Neuron (in vitro differentiated cells): ENCODE measurements at regions not wholly inside any gene's neighbourhood (a gene's known extent, or its start where the extent isn't known, plus 50 kb on each side); places are given as distances from the start of the nearest gene placed in this dataset.

ENCODE experiments used
- H2AFZ ChIP-seq: one replicate; pipeline ENCODE4 v1.6.1; 2013; ENCODE audit warnings: low read depth, mild to moderate bottlenecking, inconsistent platforms, low read length, moderate library complexity
- H3K27me3 ChIP-seq: one replicate; pipeline ENCODE4 v1.6.1; 2013; ENCODE audit warnings: low read length; ENCODE audit not compliant: insufficient read depth
- H3K36me3 ChIP-seq: one replicate; pipeline ENCODE4 v1.6.1; 2013; ENCODE audit warnings: low read length; ENCODE audit not compliant: insufficient read depth
- H3K4me1 ChIP-seq: one replicate; pipeline ENCODE4 v1.6.1; 2013; ENCODE audit warnings: low read length; ENCODE audit not compliant: insufficient read depth
- H3K4me3 ChIP-seq: 2 replicates; pipeline ENCODE4 v1.5.1; 2013; ENCODE audit warnings: mild to moderate bottlenecking, low read length, moderate library complexity
- H3K9me3 ChIP-seq: one replicate; pipeline ENCODE4 v1.6.1; 2013; ENCODE audit warnings: low read length

DNA sequence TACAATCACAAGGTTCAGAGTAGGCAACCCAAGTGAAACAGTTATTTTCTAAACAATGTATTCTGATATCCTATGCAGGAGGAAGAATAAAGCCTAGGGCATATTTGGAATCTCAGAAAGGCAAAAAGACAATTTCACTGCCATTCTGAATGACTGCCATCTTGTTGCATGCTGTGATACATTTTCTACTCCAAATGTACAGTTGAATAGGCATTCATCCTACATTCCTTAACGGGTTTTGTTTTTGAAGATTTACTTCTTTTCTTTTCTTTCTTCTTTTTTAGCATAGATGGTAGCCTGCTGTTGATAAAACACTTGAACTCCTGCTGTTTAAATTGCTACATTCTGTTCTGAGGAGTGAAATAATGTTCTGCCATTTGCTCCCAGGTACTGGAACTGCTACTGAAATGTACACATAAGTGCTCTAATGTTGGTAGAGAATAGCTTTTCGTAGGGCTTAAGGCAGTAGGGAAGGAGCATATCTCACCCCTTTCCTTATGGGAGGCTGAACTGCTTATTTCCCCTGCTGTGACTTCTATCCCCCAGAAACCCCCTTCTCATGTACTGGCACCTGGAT is 506.8 kb downstream of the DNAJB9 start:
- Histone ChIP-seq H3K4me3 (no peak overlapping the region), H3K36me3 (no peaks in the 10 kb centered on the region), H3K9me3 (no peaks in the 10 kb centered on the region), H2AFZ (no peak overlapping the region), H3K27me3 (no peaks in the 10 kb centered on the region), H3K4me1 (no peaks in the 10 kb centered on the region)

- Histone ChIP-seq H3K27me3 (no peaks in the 10 kb centered on the region), H3K36me3 (no peaks in the 10 kb centered on the region), H3K4me3 (no peak overlapping the region), H3K9me3 (no peaks in the 10 kb centered on the region), H3K4me1 (no peaks in the 10 kb centered on the region), H2AFZ (no peak overlapping the region)
These were observed 521.4 kb downstream of the DNAJB9 start for GRCh38 chr7:109091042-109091441.

GRCh38 chr7:109092268-109092667 is 522.6 kb downstream of the DNAJB9 start:
- no peaks in the 10 kb centered on the region for H3K27me3 ChIP-seq
- H3K4me3 ChIP-seq, result no peak overlapping the region
- H3K4me1 ChIP-seq, result no peaks in the 10 kb centered on the region
- H3K9me3 ChIP-seq, result no peaks in the 10 kb centered on the region
- no peaks in the 10 kb centered on the region for H3K36me3 ChIP-seq
- H2AFZ ChIP-seq, result no peak overlapping the region

DNA sequence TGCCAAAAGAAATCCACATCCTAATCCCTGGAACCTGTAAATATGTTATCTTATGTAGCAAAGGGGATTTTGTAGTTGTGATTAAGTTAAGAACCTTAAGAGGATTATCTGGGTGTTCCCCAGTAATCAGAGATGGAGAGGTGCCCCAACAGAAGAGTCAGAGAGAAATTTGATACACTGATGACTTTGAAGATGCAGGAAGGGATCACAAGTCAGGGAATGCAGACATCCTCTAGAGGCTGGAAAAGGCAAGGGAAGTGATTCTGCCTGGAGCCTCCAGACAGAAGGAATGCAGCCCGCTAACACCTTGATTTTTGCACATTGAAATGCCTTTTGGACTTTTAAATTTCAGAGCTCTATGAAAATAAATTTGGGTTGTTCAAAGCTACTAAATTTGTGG is 531.7 kb downstream of the DNAJB9 start:
- Histone ChIP-seq H3K9me3 (no peaks in the 10 kb centered on the region), H3K36me3 (no peaks in the 10 kb centered on the region), H3K27me3 (no peaks in the 10 kb centered on the region), H3K4me1 (no peaks in the 10 kb centered on the region), H3K4me3 (no peak overlapping the region), H2AFZ (no peak overlapping the region)

- no peak overlapping the region for H3K4me3 ChIP-seq
- H3K9me3 ChIP-seq, result no peaks in the 10 kb centered on the region
- no peaks in the 10 kb centered on the region for H3K4me1 ChIP-seq
- no peak overlapping the region for H2AFZ ChIP-seq
- H3K36me3 ChIP-seq, result no peaks in the 10 kb centered on the region
- no peaks in the 10 kb centered on the region for H3K27me3 ChIP-seq
These were observed 539.9 kb downstream of the DNAJB9 start for GRCh38 chr7:109109558-109109957.

- H2AFZ ChIP-seq, result no peak overlapping the region
- H3K27me3 ChIP-seq, result no peaks in the 10 kb centered on the region
- no peaks in the 10 kb centered on the region for H3K4me1 ChIP-seq
- H3K36me3 ChIP-seq, result no peaks in the 10 kb centered on the region
- no peak overlapping the region for H3K4me3 ChIP-seq
- no peaks in the 10 kb centered on the region for H3K9me3 ChIP-seq
These were observed 541.4 kb downstream of the DNAJB9 start for GRCh38 chr7:109111086-109111485.

DNA sequence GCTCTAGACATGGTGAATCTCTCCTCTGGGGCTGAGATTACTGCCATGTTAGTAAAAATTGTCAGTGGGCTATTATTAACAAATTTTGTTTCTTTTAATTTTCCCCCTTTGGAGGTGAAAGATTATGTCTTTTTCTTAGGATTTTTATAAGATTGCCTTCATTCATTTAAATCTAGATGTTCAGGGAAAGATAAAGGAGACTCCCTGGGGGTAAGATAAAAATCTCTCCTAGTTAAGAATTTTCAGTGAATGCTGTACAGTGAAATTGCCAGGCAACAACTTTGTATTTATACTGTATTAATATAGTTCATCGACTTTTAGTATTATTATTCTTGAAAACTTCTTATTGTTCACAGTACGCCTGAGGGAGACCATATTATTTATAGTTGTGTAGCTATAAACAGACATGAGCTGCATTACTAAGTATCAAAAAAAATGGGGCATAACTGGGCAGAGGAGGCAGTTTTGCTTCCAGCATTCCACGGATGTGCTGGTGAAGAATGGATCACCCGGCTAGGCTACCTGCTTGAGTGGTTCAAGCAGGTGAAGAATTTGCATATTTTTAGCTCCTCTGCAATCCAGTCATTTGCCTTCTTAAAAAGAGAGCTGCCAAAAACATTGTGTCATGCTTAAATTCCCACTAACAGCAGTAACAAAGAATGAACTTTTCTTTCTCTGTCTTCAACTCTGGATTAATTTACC is 552.1 kb downstream of the DNAJB9 start:
- no peaks in the 10 kb centered on the region for H3K36me3 ChIP-seq
- no peaks in the 10 kb centered on the region for H3K27me3 ChIP-seq
- no peaks in the 10 kb centered on the region for H3K9me3 ChIP-seq
- H2AFZ ChIP-seq, result no peak overlapping the region
- H3K4me3 ChIP-seq, result no peak overlapping the region
- H3K4me1 ChIP-seq, result peaks cover 14% of the 10 kb centered on the region

DNA sequence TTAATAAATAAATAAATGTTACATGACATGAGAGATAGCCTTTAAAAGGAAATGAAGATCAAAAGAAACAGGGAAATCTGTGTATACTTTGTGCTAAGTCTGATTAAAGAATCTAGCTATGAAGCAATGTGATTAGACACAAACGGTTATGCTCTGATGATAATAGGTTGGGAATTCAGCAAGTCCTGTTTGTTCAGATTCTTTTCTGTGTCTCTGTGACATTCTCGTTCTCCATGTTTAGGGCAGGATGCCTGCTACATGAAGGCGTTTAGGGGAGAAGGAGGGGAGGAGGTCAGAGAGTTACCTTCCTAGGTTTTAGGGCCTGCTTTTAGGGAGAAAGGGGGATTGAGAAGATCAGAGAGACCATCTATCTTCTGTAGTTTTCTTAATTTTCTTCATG is 555.3 kb downstream of the DNAJB9 start:
- Histone ChIP-seq H3K27me3 (no peaks in the 10 kb centered on the region), H3K36me3 (no peaks in the 10 kb centered on the region), H3K4me3 (no peak overlapping the region), H2AFZ (no peak overlapping the region), H3K9me3 (no peaks in the 10 kb centered on the region), H3K4me1 (peaks cover 22% of the 10 kb centered on the region)

- no peaks in the 10 kb centered on the region for H3K9me3 ChIP-seq
- no peaks in the 10 kb centered on the region for H3K36me3 ChIP-seq
- peak overlapping the region; percentile 4 for H2AFZ ChIP-seq
- H3K4me1 ChIP-seq, result peaks cover 22% of the 10 kb centered on the region
- H3K27me3 ChIP-seq, result no peaks in the 10 kb centered on the region
- H3K4me3 ChIP-seq, result no peak overlapping the region
These were observed 556.9 kb downstream of the DNAJB9 start for GRCh38 chr7:109126404-109127050.

GRCh38 chr7:109127145-109127544 is 557.5 kb downstream of the DNAJB9 start:
- Histone ChIP-seq H3K4me1 (peaks cover 22% of the 10 kb centered on the region), H3K9me3 (no peaks in the 10 kb centered on the region), H2AFZ (peak overlapping the region; percentile 4), H3K27me3 (no peaks in the 10 kb centered on the region), H3K4me3 (no peak overlapping the region), H3K36me3 (no peaks in the 10 kb centered on the region)

DNA sequence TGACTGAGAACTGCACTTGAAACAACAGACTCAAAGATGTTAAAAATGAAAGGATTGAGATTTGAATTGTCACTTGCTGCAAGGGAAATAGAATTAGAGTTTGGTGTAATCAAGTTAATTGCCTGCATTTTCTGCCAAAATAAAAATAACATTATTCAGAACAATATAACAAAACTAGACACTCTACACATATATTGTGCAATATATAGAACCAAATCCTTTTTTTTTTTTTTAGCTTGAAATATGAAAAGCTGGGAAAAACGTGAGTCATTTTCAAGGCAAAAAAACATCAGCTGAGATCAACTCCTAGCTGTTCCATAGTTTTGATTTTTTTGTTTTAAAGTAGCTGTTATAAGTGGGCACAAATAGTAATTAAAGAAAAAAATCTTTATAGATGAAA is 561.5 kb downstream of the DNAJB9 start:
- Histone ChIP-seq H3K4me3 (no peak overlapping the region), H3K4me1 (peaks cover 13% of the 10 kb centered on the region), H3K9me3 (peaks cover 10% of the 10 kb centered on the region), H2AFZ (no peak overlapping the region), H3K27me3 (no peaks in the 10 kb centered on the region), H3K36me3 (no peaks in the 10 kb centered on the region)

- Histone ChIP-seq H3K36me3 (no peaks in the 10 kb centered on the region), H2AFZ (no peak overlapping the region), H3K27me3 (no peaks in the 10 kb centered on the region), H3K9me3 (peaks cover 10% of the 10 kb centered on the region), H3K4me3 (no peak overlapping the region), H3K4me1 (no peaks in the 10 kb centered on the region)
These were observed 567.2 kb downstream of the DNAJB9 start for GRCh38 chr7:109136893-109137292.

DNA sequence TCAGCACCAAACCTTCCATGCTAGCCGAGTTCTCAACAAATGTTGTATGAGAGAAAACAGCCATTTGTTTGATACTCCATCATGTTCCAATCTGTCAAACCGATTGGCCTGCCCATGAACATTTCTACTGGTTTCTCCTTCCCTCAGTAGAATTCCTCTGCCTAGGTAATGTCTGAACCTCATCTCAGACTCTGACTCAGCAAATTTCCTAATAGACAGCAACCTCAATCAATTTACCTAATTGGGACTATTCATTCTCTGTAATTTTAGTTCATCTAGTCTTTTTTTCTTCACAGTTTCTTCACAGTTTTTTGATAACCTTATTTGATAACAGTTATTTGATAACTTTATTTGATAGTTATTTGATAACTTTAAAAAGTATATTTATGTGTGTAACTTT is 585.1 kb downstream of the DNAJB9 start:
- H3K36me3 ChIP-seq, result no peaks in the 10 kb centered on the region
- H3K27me3 ChIP-seq, result no peaks in the 10 kb centered on the region
- no peak overlapping the region for H3K4me3 ChIP-seq
- no peaks in the 10 kb centered on the region for H3K9me3 ChIP-seq
- H3K4me1 ChIP-seq, result peaks cover 4% of the 10 kb centered on the region
- no peak overlapping the region for H2AFZ ChIP-seq
